ENCODE measurements at regions not wholly inside any gene's neighbourhood (a gene's known extent, or its start where the extent isn't known, plus 50 kb on each side); places are given as distances from the start of the nearest gene placed in this dataset.

GRCh38 chr15:62444104-62445022, 279.3 kb upstream of the C2CD4B start:
- no peak for DNase-seq (ENCODE audit: low read depth)

- no peak for DNase-seq (ENCODE audit: low read depth)
These were observed 280.2 kb upstream of the C2CD4B start for GRCh38 chr15:62445244-62445643.

GRCh38 chr15:62446984-62447383, 281.9 kb upstream of the C2CD4B start:
- DNase-seq (ENCODE audit: low read depth) = no peak

GRCh38 chr15:62447742-62448141, 282.7 kb upstream of the C2CD4B start:
- no peak for DNase-seq (ENCODE audit: low read depth)

- no peak for DNase-seq (ENCODE audit: low read depth)
These were observed 284.6 kb upstream of the C2CD4B start for GRCh38 chr15:62449638-62450037.

- DNase-seq (ENCODE audit: low read depth) = no peak
These were observed 285.0 kb upstream of the C2CD4B start for GRCh38 chr15:62450061-62450460.

- DNase-seq (ENCODE audit: low read depth) = no peak
These were observed 286.9 kb upstream of the C2CD4B start for GRCh38 chr15:62452026-62452425.

- no peak for DNase-seq (ENCODE audit: low read depth)
These were observed 287.6 kb upstream of the C2CD4B start for GRCh38 chr15:62452667-62453066.

- DNase-seq (ENCODE audit: low read depth) = no peak
These were observed 288.3 kb upstream of the C2CD4B start for GRCh38 chr15:62453375-62453774.

GRCh38 chr15:62453981-62454380, 288.9 kb upstream of the C2CD4B start:
- DNase-seq (ENCODE audit: low read depth) = no peak

- DNase-seq (ENCODE audit: low read depth) = no peak
These were observed 289.6 kb upstream of the C2CD4B start for GRCh38 chr15:62454567-62455172.

GRCh38 chr15:62455441-62455921, 290.4 kb upstream of the C2CD4B start:
- no peak for DNase-seq (ENCODE audit: low read depth)

- no peak for DNase-seq (ENCODE audit: low read depth)
These were observed 291.2 kb upstream of the C2CD4B start for GRCh38 chr15:62456011-62456920.

GRCh38 chr15:62457100-62457499, 292.0 kb upstream of the C2CD4B start:
- DNase-seq (ENCODE audit: low read depth) = no peak

- DNase-seq (ENCODE audit: low read depth) = no peak
These were observed 294.8 kb upstream of the C2CD4B start for GRCh38 chr15:62459875-62460274.

GRCh38 chr15:62462268-62462667, 297.2 kb upstream of the C2CD4B start:
- DNase-seq (ENCODE audit: low read depth) = no peak

- DNase-seq (ENCODE audit: low read depth) = no peak
These were observed 297.6 kb upstream of the C2CD4B start for GRCh38 chr15:62462721-62463120.

- no peak for DNase-seq (ENCODE audit: low read depth)
These were observed 299.6 kb upstream of the C2CD4B start for GRCh38 chr15:62464705-62465104.

GRCh38 chr15:62465173-62465572, 300.1 kb upstream of the C2CD4B start:
- no peak for DNase-seq (ENCODE audit: low read depth)

- no peak for DNase-seq (ENCODE audit: low read depth)
These were observed 304.4 kb upstream of the C2CD4B start for GRCh38 chr15:62469478-62469873.

- DNase-seq (ENCODE audit: low read depth) = no peak
These were observed 305.0 kb upstream of the C2CD4B start for GRCh38 chr15:62469874-62470688.

Data from activated T-cell treated with anti-CD3 and anti-CD28 coated beads for 1 hour (primary cell).